GM18861 (cell line): ENCODE measurements at regions not wholly inside any gene's neighbourhood (a gene's known extent, or its start where the extent isn't known, plus 50 kb on each side); places are given as distances from the start of the nearest gene placed in this dataset.

Experiments
- ATAC-seq: cut with Tn5 transposase; IDR thresholded peaks from one replicate; pipeline ENCODE4 v1.9.1; 2021; ENCODE audit not compliant: unreplicated experiment

GRCh38 chr5:169356811-169357210 is 55.9 kb upstream of the SLIT3 start:
- ATAC-seq: no peak

GRCh38 chr5:169356181-169356580 is 55.2 kb upstream of the SLIT3 start:
- no peak for ATAC-seq

- ATAC-seq: no peak
Measured at GRCh38 chr5:169354921-169355320, 54.0 kb upstream of the SLIT3 start.

GRCh38 chr5:169354263-169354662 is 53.3 kb upstream of the SLIT3 start:
- ATAC-seq: no peak

- no peak for ATAC-seq
Measured at GRCh38 chr5:169352901-169353300, 52.0 kb upstream of the SLIT3 start.

- no peak for ATAC-seq
Measured at GRCh38 chr5:169351721-169352120, 50.8 kb upstream of the SLIT3 start.

GRCh38 chr5:169350759-169351240 is 49.9 kb upstream of the SLIT3 start:
- ATAC-seq: peak; percentile 67
